Neural crest cell (in vitro differentiated cells): ENCODE measurements at regions not wholly inside any gene's neighbourhood (a gene's known extent, or its start where the extent isn't known, plus 50 kb on each side); places are given as distances from the start of the nearest gene placed in this dataset.

Source experiments
- DNase-seq: peaks from one replicate; pipeline ENCODE4 v3.0.0; 2021; ENCODE audit warnings: low read depth, mixed read lengths, low spot score
- H3K27ac Mint-ChIP-seq: one replicate; pipeline ENCODE4 v1.8.0; 2021; ENCODE audit warnings: mild to moderate bottlenecking, mixed read lengths; ENCODE audit not compliant: unreplicated experiment
- H3K27me3 Mint-ChIP-seq: 2 replicates; pipeline ENCODE4 v1.8.0; 2021; ENCODE audit warnings: low read depth, mild to moderate bottlenecking, mixed read lengths
- H3K36me3 Mint-ChIP-seq: 2 replicates; pipeline ENCODE4 v1.8.0; 2021; ENCODE audit warnings: low read depth, mild to moderate bottlenecking, mixed read lengths
- H3K4me1 Mint-ChIP-seq: 2 replicates; pipeline ENCODE4 v1.8.0; 2021; ENCODE audit warnings: mixed read lengths
- H3K4me3 Mint-ChIP-seq: one replicate; pipeline ENCODE4 v1.8.0; 2021; ENCODE audit warnings: mild to moderate bottlenecking, mixed read lengths
- H3K9me3 Mint-ChIP-seq: 2 replicates; pipeline ENCODE4 v1.8.0; 2021; ENCODE audit warnings: mixed read lengths
- TF ChIP-seq, protein P1 (sequence below): fragments of 200-600 bp; sonication (generic); conservative IDR thresholded peaks from 2 replicates; pipeline ENCODE4 v1.5.0; 2021; ENCODE audit warnings: antibody characterized with exemption, mild to moderate bottlenecking

DNA sequence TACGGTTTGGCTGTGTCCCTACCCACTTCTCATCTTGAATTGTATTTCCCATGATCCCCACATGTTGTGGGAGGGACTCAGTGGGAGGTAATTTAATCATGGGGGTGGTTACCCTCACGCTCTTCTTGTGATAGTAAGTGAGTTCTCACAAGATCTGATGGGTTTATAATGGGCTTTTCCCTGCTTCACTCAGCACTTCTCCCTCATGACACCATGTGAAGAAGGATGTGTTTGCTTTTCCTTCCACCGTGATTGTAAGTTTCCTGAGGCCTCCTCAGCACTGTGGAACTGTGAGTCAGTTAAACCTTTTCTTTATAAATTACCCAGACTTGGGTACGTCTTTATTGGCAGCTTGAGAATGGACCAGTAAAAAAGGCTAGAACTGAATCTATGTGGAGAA, 750.0 kb upstream of the ID2 start:
- no peaks in the 10 kb centered on the region for H3K36me3 Mint-ChIP-seq
- H3K4me3 Mint-ChIP-seq, result no peak overlapping the region
- no peaks in the 10 kb centered on the region for H3K4me1 Mint-ChIP-seq
- no peaks in the 10 kb centered on the region for H3K9me3 Mint-ChIP-seq
- no peak for DNase-seq
- no peaks in the 10 kb centered on the region for H3K27me3 Mint-ChIP-seq
- TF ChIP-seq, protein P1, sequence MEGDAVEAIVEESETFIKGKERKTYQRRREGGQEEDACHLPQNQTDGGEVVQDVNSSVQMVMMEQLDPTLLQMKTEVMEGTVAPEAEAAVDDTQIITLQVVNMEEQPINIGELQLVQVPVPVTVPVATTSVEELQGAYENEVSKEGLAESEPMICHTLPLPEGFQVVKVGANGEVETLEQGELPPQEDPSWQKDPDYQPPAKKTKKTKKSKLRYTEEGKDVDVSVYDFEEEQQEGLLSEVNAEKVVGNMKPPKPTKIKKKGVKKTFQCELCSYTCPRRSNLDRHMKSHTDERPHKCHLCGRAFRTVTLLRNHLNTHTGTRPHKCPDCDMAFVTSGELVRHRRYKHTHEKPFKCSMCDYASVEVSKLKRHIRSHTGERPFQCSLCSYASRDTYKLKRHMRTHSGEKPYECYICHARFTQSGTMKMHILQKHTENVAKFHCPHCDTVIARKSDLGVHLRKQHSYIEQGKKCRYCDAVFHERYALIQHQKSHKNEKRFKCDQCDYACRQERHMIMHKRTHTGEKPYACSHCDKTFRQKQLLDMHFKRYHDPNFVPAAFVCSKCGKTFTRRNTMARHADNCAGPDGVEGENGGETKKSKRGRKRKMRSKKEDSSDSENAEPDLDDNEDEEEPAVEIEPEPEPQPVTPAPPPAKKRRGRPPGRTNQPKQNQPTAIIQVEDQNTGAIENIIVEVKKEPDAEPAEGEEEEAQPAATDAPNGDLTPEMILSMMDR, result no peak
- H3K27ac Mint-ChIP-seq, result no peak overlapping the region

DNA sequence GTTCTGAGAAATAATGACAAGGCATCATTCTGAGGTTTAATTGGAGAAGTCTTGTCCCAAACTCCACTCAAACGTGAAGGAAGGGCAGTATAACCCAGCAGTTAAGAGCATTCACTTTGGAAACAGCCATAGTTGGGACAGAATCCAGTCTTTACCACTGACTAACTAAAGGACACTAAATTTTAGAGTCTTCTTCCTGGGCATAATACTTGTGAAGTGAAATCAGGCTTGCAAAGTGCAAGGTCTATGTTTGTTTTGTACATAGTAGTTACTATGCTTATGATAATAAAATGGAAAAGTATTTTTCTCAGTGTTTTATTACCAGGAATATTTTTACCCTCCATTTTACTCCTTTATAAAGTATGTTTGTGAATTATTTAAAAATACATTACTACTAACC, 748.2 kb upstream of the ID2 start:
- no peaks in the 10 kb centered on the region for H3K9me3 Mint-ChIP-seq
- no peak overlapping the region for H3K27ac Mint-ChIP-seq
- no peaks in the 10 kb centered on the region for H3K4me1 Mint-ChIP-seq
- H3K36me3 Mint-ChIP-seq, result no peaks in the 10 kb centered on the region
- H3K27me3 Mint-ChIP-seq, result no peaks in the 10 kb centered on the region
- TF ChIP-seq, protein P1, result no peak
- no peak overlapping the region for H3K4me3 Mint-ChIP-seq
- no peak for DNase-seq

DNA sequence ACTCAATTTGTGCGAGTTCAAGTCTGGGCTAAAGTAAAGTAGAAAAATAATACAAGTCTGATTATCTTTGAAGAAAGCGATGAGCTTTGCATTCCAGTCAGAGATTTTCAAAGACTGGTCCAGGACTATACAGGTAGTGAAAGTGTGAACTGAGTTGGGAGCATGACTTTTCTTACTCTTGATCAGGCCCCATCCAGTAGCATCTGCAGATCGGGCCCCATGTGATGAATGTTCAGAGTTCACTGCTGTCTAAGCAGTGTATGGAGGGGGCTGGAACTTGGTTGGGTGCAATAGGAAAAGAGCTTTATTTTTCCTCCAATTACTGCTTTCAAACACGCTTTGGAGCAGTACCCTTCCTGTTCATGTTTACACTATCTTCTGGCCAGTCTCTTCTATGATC, 747.4 kb upstream of the ID2 start:
- TF ChIP-seq, protein P1, result no peak
- Mint-ChIP-seq H3K4me1 (no peaks in the 10 kb centered on the region), H3K4me3 (no peak overlapping the region), H3K9me3 (no peaks in the 10 kb centered on the region), H3K36me3 (no peaks in the 10 kb centered on the region), H3K27me3 (no peaks in the 10 kb centered on the region), H3K27ac (no peak overlapping the region)
- DNase-seq, result no peak

DNA sequence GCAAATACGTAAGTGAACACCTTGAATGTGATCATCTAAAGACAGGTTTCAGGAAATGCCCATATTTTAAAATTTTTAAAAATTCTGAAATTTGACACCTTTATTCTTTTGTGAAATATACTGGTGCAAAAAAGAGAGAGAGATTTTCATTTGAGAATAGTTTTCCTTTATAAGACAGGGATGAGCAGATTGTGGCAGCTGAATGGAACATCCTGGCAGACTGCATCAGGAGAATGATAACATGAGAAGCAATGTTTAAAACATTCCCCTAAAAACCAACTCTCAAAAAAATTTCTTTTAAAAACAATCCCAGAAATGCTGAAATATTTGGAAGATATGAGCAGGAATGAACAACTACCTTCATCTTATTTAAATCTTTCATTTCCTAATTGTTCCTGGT, 744.8 kb upstream of the ID2 start:
- DNase-seq, result no peak
- no peaks in the 10 kb centered on the region for H3K36me3 Mint-ChIP-seq
- H3K9me3 Mint-ChIP-seq, result no peaks in the 10 kb centered on the region
- H3K4me1 Mint-ChIP-seq, result no peaks in the 10 kb centered on the region
- H3K4me3 Mint-ChIP-seq, result no peak overlapping the region
- H3K27ac Mint-ChIP-seq, result no peak overlapping the region
- TF ChIP-seq, protein P1, result no peak
- no peaks in the 10 kb centered on the region for H3K27me3 Mint-ChIP-seq

DNA sequence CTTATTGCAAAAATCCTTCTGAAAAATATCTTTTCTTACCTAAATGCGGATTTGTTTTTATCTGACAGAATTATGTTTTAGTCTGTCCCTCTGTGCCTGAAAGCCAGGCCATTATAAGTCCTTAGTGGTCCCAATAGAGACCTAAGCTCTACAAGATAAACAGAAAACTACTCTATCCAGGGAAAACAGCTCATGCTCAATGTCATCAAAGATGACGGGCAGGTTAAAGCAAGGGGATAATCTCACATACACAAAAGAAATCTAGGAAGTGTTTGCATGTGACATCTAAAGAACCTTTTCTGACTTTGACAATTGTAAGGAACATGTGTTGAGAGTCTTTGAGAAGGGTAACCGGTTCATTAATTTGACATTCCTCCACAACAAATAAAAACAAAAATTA, 741.1 kb upstream of the ID2 start:
- no peaks in the 10 kb centered on the region for H3K9me3 Mint-ChIP-seq
- DNase-seq, result no peak
- no peaks in the 10 kb centered on the region for H3K36me3 Mint-ChIP-seq
- no peaks in the 10 kb centered on the region for H3K27me3 Mint-ChIP-seq
- TF ChIP-seq, protein P1, result no peak
- no peak overlapping the region for H3K4me3 Mint-ChIP-seq
- no peak overlapping the region for H3K27ac Mint-ChIP-seq
- H3K4me1 Mint-ChIP-seq, result no peaks in the 10 kb centered on the region

DNA sequence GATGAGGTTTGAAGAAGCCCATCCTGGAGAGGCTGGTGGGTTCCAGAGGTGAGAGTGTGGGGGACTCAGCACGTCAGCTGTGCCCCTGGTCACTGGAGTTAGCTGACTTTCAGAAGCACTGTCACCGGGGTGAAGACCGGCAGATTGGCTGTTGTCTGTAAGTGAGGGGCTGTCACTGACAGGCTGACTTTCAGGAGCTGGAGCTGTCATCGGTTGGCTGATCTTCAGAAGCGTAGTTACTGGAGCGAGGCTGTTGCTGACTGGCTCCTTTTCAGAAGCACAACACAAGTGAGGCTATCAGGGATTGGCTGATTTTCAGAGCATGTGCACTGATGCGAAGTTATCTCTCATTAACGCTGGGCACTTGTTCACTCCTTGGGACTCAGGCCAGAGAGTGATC, 738.4 kb upstream of the ID2 start:
- Mint-ChIP-seq H3K4me1 (no peaks in the 10 kb centered on the region), H3K27me3 (no peaks in the 10 kb centered on the region), H3K36me3 (no peaks in the 10 kb centered on the region), H3K27ac (no peak overlapping the region), H3K9me3 (no peaks in the 10 kb centered on the region), H3K4me3 (no peak overlapping the region)
- TF ChIP-seq, protein P1, result no peak
- DNase-seq, result no peak
